Ishikawa (cell line): ENCODE measurements at regions not wholly inside any gene's neighbourhood (a gene's known extent, or its start where the extent isn't known, plus 50 kb on each side); places are given as distances from the start of the nearest gene placed in this dataset.

Source experiments
- CEBPB ChIP-seq: IDR thresholded peaks from 2 replicates; pipeline ENCODE4 v1.6.1; 2012
- CREB1 ChIP-seq: IDR thresholded peaks from 2 replicates; pipeline ENCODE4 v1.6.1; 2012; ENCODE audit warnings: low read depth
- EGR1 ChIP-seq: IDR thresholded peaks from 2 replicates; pipeline ENCODE4 v1.6.1; 2012
- EP300 ChIP-seq: IDR thresholded peaks from 2 replicates; pipeline ENCODE4 v1.6.1; 2012; ENCODE audit warnings: borderline replicate concordance
- FOXM1 ChIP-seq: IDR thresholded peaks from 2 replicates; pipeline ENCODE4 v1.6.1; 2012; ENCODE audit warnings: low read depth, borderline replicate concordance
- NFIC ChIP-seq: IDR thresholded peaks from 2 replicates; pipeline ENCODE4 v1.6.1; 2012
- RAD21 ChIP-seq: IDR thresholded peaks from 2 replicates; pipeline ENCODE4 v1.6.1; 2012; ENCODE audit warnings: low read depth
- TAF1 ChIP-seq: IDR thresholded peaks from 2 replicates; pipeline ENCODE4 v1.6.1; 2012; ENCODE audit warnings: low read depth, mild to moderate bottlenecking
- TCF12 ChIP-seq: IDR thresholded peaks from 2 replicates; pipeline ENCODE4 v1.6.1; 2012; ENCODE audit warnings: low read depth
- TEAD4 ChIP-seq: IDR thresholded peaks from 2 replicates; pipeline ENCODE4 v1.6.1; 2012
- YY1 ChIP-seq: IDR thresholded peaks from 2 replicates; pipeline ENCODE4 v1.6.1; 2012; ENCODE audit warnings: low read depth
- ZBTB7A ChIP-seq: IDR thresholded peaks from 2 replicates; pipeline ENCODE4 v1.6.1; 2012; ENCODE audit warnings: low read depth
- TF ChIP-seq, protein P1 (sequence below): IDR thresholded peaks from 2 replicates; pipeline ENCODE4 v1.6.1; 2012
- TF ChIP-seq, protein P2 (sequence below): IDR thresholded peaks from 2 replicates; pipeline ENCODE4 v1.6.1; 2012; ENCODE audit warnings: low read depth, mild to moderate bottlenecking
- TF ChIP-seq, protein P3 (sequence below): IDR thresholded peaks from 2 replicates; pipeline ENCODE4 v1.6.1; 2012

DNA sequence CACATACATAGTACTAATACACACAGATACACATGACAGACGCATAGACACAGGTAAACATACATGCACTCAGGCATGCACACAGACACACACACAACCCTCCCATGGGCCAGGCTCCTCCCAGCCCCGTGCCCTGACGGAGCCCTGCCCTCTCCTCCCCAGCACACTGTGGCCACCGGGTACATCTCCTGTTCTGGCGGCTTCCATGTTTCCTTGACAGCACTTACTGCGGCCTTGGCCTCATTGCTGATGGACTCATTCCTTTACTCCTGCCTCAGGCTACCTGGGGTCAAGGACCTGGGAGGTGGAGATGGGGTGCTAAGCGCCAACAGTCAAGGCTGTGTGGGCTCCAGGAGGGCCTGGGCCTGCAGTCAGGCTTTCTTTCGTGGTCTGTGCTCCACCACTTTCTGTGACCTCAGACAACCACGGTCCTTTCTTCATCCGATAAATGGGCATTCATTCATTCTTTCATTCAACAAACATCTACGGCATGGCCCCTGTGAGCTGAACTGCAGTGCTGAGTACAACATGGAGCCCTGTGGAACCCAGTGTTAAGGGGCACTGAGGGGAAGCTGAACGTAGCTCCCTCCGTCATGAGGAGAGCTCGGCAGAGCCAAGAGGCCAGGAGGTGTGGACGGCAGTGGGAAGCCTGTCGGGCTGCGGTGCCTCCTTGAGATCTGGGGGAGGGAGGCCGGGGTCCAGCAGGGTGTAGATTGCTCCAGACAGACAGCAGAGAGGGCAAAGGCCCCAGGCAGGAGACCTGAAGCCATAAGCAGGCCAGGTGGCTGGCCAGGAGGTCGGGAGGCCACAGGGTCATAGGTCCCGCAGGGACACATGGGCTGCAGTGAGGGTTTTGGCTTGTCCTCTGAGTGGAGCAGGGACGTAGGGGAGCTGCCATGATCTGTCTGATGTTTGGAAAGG, 190.4 kb upstream of the HDAC4 start:
- TF ChIP-seq, protein P1, sequence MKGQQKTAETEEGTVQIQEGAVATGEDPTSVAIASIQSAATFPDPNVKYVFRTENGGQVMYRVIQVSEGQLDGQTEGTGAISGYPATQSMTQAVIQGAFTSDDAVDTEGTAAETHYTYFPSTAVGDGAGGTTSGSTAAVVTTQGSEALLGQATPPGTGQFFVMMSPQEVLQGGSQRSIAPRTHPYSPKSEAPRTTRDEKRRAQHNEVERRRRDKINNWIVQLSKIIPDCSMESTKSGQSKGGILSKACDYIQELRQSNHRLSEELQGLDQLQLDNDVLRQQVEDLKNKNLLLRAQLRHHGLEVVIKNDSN = no peak
- TF ChIP-seq EGR1 = no peak
- TF ChIP-seq FOXM1 = no peak
- TF ChIP-seq, protein P2, sequence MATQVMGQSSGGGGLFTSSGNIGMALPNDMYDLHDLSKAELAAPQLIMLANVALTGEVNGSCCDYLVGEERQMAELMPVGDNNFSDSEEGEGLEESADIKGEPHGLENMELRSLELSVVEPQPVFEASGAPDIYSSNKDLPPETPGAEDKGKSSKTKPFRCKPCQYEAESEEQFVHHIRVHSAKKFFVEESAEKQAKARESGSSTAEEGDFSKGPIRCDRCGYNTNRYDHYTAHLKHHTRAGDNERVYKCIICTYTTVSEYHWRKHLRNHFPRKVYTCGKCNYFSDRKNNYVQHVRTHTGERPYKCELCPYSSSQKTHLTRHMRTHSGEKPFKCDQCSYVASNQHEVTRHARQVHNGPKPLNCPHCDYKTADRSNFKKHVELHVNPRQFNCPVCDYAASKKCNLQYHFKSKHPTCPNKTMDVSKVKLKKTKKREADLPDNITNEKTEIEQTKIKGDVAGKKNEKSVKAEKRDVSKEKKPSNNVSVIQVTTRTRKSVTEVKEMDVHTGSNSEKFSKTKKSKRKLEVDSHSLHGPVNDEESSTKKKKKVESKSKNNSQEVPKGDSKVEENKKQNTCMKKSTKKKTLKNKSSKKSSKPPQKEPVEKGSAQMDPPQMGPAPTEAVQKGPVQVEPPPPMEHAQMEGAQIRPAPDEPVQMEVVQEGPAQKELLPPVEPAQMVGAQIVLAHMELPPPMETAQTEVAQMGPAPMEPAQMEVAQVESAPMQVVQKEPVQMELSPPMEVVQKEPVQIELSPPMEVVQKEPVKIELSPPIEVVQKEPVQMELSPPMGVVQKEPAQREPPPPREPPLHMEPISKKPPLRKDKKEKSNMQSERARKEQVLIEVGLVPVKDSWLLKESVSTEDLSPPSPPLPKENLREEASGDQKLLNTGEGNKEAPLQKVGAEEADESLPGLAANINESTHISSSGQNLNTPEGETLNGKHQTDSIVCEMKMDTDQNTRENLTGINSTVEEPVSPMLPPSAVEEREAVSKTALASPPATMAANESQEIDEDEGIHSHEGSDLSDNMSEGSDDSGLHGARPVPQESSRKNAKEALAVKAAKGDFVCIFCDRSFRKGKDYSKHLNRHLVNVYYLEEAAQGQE = no peak
- TF ChIP-seq, protein P3, sequence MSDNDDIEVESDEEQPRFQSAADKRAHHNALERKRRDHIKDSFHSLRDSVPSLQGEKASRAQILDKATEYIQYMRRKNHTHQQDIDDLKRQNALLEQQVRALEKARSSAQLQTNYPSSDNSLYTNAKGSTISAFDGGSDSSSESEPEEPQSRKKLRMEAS = no peak
- TF ChIP-seq CREB1 = no peak

DNA sequence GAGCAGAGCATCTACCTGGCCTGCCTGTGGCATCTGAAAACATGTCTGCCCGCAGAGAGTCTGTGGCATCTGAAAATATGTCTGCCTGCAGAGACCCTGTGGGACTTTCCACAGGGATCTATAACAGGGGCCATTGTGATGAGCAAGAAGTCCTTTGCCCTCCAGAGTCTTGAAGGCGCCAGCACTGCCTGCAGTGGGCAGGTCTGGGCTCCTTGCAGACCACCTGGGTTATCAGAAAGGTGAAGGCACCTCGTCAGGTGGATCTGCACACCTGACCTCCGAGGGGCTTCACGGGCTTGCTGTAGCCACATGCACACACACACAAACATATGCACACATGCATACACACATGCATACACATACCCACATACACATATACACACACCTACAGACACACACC, 189.5 kb upstream of the HDAC4 start:
- no peak for TF ChIP-seq TAF1
- TF ChIP-seq, protein P2 = no peak
- TF ChIP-seq, protein P1 = no peak
- TF ChIP-seq CEBPB = no peak
- TF ChIP-seq ZBTB7A = no peak
- TF ChIP-seq, protein P3 = no peak
- TF ChIP-seq NFIC = no peak
- no peak for TF ChIP-seq TEAD4
- no peak for TF ChIP-seq FOXM1
- no peak for TF ChIP-seq CREB1
- TF ChIP-seq TCF12 = no peak
- TF ChIP-seq EP300 = no peak
- no peak for TF ChIP-seq EGR1
- no peak for TF ChIP-seq YY1
- TF ChIP-seq RAD21 = no peak

DNA sequence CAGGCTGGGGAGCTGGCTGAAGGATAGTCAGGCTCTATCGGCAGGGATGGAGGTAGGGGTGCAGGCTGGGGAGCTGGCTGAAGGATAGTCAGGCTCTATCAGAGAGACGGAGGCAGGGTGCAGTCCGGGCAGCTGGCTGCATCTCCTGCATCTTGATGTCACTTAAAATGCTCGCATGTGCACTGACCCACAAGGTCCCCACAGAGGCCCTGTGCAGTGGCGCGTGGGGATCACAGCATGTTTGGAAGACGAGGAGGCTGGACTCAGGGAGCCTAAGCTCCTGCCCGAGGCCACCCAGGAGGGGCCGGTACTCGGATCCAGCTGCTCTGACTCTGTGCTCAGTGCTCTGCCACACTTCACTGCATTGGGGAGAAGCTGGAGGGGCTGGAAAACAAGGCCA, 189.0 kb upstream of the HDAC4 start:
- TF ChIP-seq RAD21 (no peak), EP300 (no peak), CREB1 (no peak), NFIC (no peak), CEBPB (no peak), YY1 (no peak), TCF12 (no peak), EGR1 (no peak), ZBTB7A (no peak)
- TF ChIP-seq, protein P3 = no peak
- TF ChIP-seq, protein P2 = no peak

DNA sequence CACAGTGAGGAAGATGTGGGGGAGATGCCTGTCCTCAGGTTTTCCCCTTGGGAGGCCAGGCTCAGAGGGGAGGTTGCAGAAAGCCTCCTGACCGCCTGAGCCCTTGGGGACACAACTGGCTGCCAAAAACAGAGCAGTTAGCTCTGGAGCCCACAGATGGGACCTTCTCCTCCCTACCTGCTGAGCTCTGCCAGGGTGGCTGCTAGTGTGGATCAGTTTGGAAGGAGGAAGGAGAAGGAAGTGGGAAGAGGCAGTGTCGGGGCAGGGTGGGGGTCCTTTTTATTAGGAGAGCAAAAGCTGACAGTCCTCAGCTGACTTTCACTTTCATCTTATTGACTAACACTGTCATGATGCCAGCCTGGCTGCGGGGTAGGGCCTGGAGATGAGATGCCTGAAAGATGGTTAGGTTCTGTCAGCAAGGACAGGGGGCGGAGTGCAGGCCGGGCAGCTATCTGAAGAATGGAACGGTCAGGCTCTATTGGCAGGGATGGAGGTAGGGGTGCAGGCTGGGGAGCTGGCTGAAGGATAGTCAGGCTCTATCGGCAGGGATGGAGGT, 188.5 kb upstream of the HDAC4 start:
- TF ChIP-seq, protein P2 = no peak
- TF ChIP-seq YY1 = no peak
- TF ChIP-seq TCF12 = no peak
- TF ChIP-seq RAD21 = no peak
- no peak for TF ChIP-seq TAF1
- no peak for TF ChIP-seq FOXM1
- TF ChIP-seq, protein P3 = no peak
- no peak for TF ChIP-seq CREB1
- TF ChIP-seq NFIC = no peak
- TF ChIP-seq EGR1 = no peak
